K562 (cell line): ENCODE measurements at regions not wholly inside any gene's neighbourhood (a gene's known extent, or its start where the extent isn't known, plus 50 kb on each side); places are given as distances from the start of the nearest gene placed in this dataset.

ENCODE experiments used
- BACH1 ChIP-seq: fragments of 200-800 bp; sonication (Bioruptor generic); IDR thresholded peaks from 2 replicates; pipeline ENCODE4 v1.6.1; 2016; ENCODE audit warnings: missing genetic modification characterization, missing compliant biosample characterization
- FOXJ2 ChIP-seq: fragments of 200-800 bp; sonication (Bioruptor generic); IDR thresholded peaks from 2 replicates; pipeline ENCODE4 v1.6.1; 2016; ENCODE audit warnings: missing genetic modification characterization, missing compliant biosample characterization
- KAT8 ChIP-seq: fragments of 450-650 bp; IDR thresholded peaks from 2 replicates; pipeline ENCODE4 v1.6.1; 2016; ENCODE audit warnings: low read depth, mild to moderate bottlenecking
- ZNF224 ChIP-seq: sonication (generic); formaldehyde crosslinking; IDR thresholded peaks from 2 replicates; pipeline ENCODE4 v1.8.0; 2022; ENCODE audit warnings: mild to moderate bottlenecking, missing genetic modification reagents
- ZNF507 ChIP-seq: conservative IDR thresholded peaks from 2 replicates; pipeline ENCODE4 v1.6.1; 2017; ENCODE audit warnings: missing genetic modification characterization, missing compliant biosample characterization
- ZNF561 ChIP-seq: fragments of 450-650 bp; formaldehyde crosslinking; conservative IDR thresholded peaks from 2 replicates; pipeline ENCODE4 v1.4.0; 2020; ENCODE audit warnings: mild to moderate bottlenecking, moderate library complexity
- small RNA-seq: library from RNA; depleted of rRNA; stranded (forward); fragments of <200 nt; gene quantifications from one replicate; pipeline ENCODE3, GENCODE V24; 2014
- TF ChIP-seq, protein P1 (sequence below), 2 experiments: IDR thresholded peaks; 2 replicates each; pipeline ENCODE4 v1.6.1; 2012; ENCODE audit warnings: improper control_type of control experiment in 2 of 2, low read depth in 2 of 2, low read length in 2 of 2, borderline replicate concordance in 1 of 2

GRCh38 chrX:15906041-15906943 lies 51.7 kb upstream of the AP1S2 start (continued):
- TF ChIP-seq BACH1 (no peak), ZNF224 (CRISPR knock-in tag) (no peak), ZNF561 (CRISPR knock-in tag) (no peak), FOXJ2 (tag) (no peak), KAT8 (no peak), ZNF507 (tag) (no peak)
- TF ChIP-seq, protein P1, sequence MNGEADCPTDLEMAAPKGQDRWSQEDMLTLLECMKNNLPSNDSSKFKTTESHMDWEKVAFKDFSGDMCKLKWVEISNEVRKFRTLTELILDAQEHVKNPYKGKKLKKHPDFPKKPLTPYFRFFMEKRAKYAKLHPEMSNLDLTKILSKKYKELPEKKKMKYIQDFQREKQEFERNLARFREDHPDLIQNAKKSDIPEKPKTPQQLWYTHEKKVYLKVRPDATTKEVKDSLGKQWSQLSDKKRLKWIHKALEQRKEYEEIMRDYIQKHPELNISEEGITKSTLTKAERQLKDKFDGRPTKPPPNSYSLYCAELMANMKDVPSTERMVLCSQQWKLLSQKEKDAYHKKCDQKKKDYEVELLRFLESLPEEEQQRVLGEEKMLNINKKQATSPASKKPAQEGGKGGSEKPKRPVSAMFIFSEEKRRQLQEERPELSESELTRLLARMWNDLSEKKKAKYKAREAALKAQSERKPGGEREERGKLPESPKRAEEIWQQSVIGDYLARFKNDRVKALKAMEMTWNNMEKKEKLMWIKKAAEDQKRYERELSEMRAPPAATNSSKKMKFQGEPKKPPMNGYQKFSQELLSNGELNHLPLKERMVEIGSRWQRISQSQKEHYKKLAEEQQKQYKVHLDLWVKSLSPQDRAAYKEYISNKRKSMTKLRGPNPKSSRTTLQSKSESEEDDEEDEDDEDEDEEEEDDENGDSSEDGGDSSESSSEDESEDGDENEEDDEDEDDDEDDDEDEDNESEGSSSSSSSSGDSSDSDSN (IDR thresholded peaks at IDR 0.05; ENCODE audit: borderline replicate concordance in 1 of 2, low read depth in 2 of 2, low read length in 2 of 2), result no peak
- TF ChIP-seq, all 486 proteins: peak for 0

Small RNAs in the stretch of these regions (small RNA-seq; reads per million reads assigned to genes)
- gene RNU5F-7P, result 0.11 reads per million
